Lower leg skin (tissue), 4 donors: ENCODE measurements at regions not wholly inside any gene's neighbourhood (a gene's known extent, or its start where the extent isn't known, plus 50 kb on each side); places are given as distances from the start of the nearest gene placed in this dataset.

Experiments
- DNase-seq, 2 donors: peaks; one replicate each; pipeline ENCODE4 v3.0.0-alpha.2; 2019; ENCODE audit warnings: low spot score in 2 of 2
- H3K4me3 ChIP-seq: fragments of 200-600 bp; sonication (generic); 2 replicates; pipeline ENCODE4 v1.5.1; 2017; ENCODE audit warnings: mild to moderate bottlenecking, low read depth; ENCODE audit not compliant: poor library complexity, severe bottlenecking
- CTCF ChIP-seq, 3 donors: fragments of 450-650 bp; IDR thresholded peaks; one replicate each; pipeline ENCODE4 v1.5.1; 2016; ENCODE audit warnings: antibody characterized with exemption in 3 of 3, mild to moderate bottlenecking in 3 of 3, moderate library complexity in 2 of 3
- POLR2A ChIP-seq, 2 donors: fragments of 450-650 bp; IDR thresholded peaks; one replicate each; pipeline ENCODE4 v1.6.1; 2016 to 2017; ENCODE audit warnings: antibody characterized with exemption in 2 of 2, mild to moderate bottlenecking in 1 of 2, moderate library complexity in 1 of 2
- WGBS, 2 donors: methylation state at CpG; one replicate each; pipeline ENCODE4 v1.1.5; 2018; 5-methylcytosine and 5-hydroxymethylcytosine counted together
- intact Hi-C: fragments of 100-400 bp; cut with DNase I; formaldehyde crosslinking; loops from one replicate; pipeline ENCODE4 v1.15.0; 2023; ENCODE audit warnings: low total_unique reads

- 81 to 88% methylated on average over 3 of the region's 3 CpGs for WGBS, 2 donors
- H3K4me3 ChIP-seq: no peak overlapping the region
- TF ChIP-seq POLR2A (IDR thresholded peaks at IDR 0.05): no peak
- no peak for TF ChIP-seq CTCF (IDR thresholded peaks at IDR 0.05)
- DNase-seq: no peak
- intact Hi-C loops: no loop called here
These were observed 558.1 kb downstream of the INSC start for GRCh38 chr11:15672825-15673224.

DNA sequence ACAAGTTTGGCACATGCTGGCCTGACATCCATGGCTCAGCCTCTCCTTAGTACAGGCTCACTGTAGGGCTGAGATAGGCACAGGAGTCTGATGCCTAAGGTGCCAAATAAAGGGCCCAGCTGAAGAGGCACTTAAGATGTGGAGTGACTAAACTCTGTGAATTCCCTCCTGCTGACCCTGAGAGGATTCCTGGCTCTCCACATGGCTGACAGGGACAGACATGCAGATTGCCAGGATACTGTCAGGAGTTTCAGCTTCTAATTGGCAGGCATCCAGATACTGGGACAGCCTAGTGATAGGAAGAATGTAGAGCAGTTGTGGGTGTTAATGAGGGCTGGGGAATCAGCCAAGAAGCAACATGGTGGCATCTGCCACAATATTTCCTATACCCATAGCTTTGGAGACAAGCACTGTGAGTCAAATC, 558.7 kb downstream of the INSC start:
- intact Hi-C loops: no loop called here
- DNase-seq: no peak
- no peak overlapping the region for H3K4me3 ChIP-seq
- TF ChIP-seq POLR2A (IDR thresholded peaks at IDR 0.05) (no peak), CTCF (IDR thresholded peaks at IDR 0.05) (no peak)

- no peak for TF ChIP-seq CTCF (IDR thresholded peaks at IDR 0.05)
- no peak for TF ChIP-seq POLR2A (IDR thresholded peaks at IDR 0.05)
- intact Hi-C loops: no loop called here
- DNase-seq: no peak
- 83 to 86% methylated on average over 1 of the region's 1 CpG for WGBS, 2 donors
- no peak overlapping the region for H3K4me3 ChIP-seq
These were observed 560.0 kb downstream of the INSC start for GRCh38 chr11:15674756-15675155.

GRCh38 chr11:15675683-15676082, 561.0 kb downstream of the INSC start:
- WGBS, 2 donors: 79 to 97% methylated on average over 1 of the region's 1 CpG
- intact Hi-C loops: no loop called here
- no peak overlapping the region for H3K4me3 ChIP-seq
- TF ChIP-seq CTCF (IDR thresholded peaks at IDR 0.05) (no peak), POLR2A (IDR thresholded peaks at IDR 0.05) (no peak)
- DNase-seq: no peak

DNA sequence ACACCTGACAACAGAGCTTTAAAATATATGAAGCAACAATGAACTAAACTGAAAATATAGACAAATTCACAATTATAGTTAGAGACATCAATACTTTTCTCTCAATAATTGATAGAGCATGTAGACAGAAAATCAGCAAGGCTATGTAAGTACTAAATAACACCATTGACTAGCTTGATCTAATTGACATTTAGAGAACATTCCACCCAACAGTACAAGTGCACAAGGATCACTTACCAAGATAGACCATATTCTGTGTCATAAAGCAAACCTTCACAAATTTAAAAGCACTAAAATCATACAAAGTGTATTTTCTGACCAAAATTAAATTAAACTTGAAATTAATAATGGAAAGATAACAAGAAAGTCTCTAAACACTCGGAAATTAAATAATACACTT, 562.5 kb downstream of the INSC start:
- H3K4me3 ChIP-seq: no peak overlapping the region
- no peak for TF ChIP-seq CTCF (IDR thresholded peaks at IDR 0.05)
- no peak for TF ChIP-seq POLR2A (IDR thresholded peaks at IDR 0.05)
- intact Hi-C loops: no loop called here
- whole genome bisulfite sequencing, 2 donors: 86 to 91% methylated on average over 1 of the region's 1 CpG
- DNase-seq: no peak

- DNase-seq: no peak
- intact Hi-C loops: no loop called here
- TF ChIP-seq CTCF (IDR thresholded peaks at IDR 0.05): no peak
- TF ChIP-seq POLR2A (IDR thresholded peaks at IDR 0.05): no peak
- H3K4me3 ChIP-seq: no peak overlapping the region
These were observed 568.8 kb downstream of the INSC start for GRCh38 chr11:15683528-15683927.
